ENCODE measurements at regions not wholly inside any gene's neighbourhood (a gene's known extent, or its start where the extent isn't known, plus 50 kb on each side); places are given as distances from the start of the nearest gene placed in this dataset.

- TF ChIP-seq, protein P1, sequence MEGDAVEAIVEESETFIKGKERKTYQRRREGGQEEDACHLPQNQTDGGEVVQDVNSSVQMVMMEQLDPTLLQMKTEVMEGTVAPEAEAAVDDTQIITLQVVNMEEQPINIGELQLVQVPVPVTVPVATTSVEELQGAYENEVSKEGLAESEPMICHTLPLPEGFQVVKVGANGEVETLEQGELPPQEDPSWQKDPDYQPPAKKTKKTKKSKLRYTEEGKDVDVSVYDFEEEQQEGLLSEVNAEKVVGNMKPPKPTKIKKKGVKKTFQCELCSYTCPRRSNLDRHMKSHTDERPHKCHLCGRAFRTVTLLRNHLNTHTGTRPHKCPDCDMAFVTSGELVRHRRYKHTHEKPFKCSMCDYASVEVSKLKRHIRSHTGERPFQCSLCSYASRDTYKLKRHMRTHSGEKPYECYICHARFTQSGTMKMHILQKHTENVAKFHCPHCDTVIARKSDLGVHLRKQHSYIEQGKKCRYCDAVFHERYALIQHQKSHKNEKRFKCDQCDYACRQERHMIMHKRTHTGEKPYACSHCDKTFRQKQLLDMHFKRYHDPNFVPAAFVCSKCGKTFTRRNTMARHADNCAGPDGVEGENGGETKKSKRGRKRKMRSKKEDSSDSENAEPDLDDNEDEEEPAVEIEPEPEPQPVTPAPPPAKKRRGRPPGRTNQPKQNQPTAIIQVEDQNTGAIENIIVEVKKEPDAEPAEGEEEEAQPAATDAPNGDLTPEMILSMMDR (IDR thresholded peaks at IDR 0.05): no peak
- no peak for TF ChIP-seq POLR2A (IDR thresholded peaks at IDR 0.05)
Measured at GRCh38 chr11:115700981-115701875, 197.0 kb upstream of the CADM1 start.
